ENCODE measurements at regions not wholly inside any gene's neighbourhood (a gene's known extent, or its start where the extent isn't known, plus 50 kb on each side); places are given as distances from the start of the nearest gene placed in this dataset.

GRCh38 chr18:30929718-30930117 lies 112.8 kb downstream of the DSC3 start:
- Histone ChIP-seq H3K9me3 (replicated peaks in 1 of 11) (no peaks in the 10 kb centered on the region), H3K4me1 (peaks cover 26 to 72% (median 57%) of the 10 kb centered on the region in 10 experiments), H3K36me3 (no peaks in the 10 kb centered on the region), H3K27ac (peak overlapping the region in 5 of 11 experiments; percentile 2 to 68 (median 30); a peak in 7 of 22 replicates), H3K9ac (no peak overlapping the region; a peak in 1 of 22 replicates), H3K4me3 (no peak overlapping the region), H4K20me1 (no peaks in the 10 kb centered on the region), H3K27me3 (no peaks in the 10 kb centered on the region), H3K4me2 (peak overlapping the region; percentile 43 to 81 (median 58))
- no peak for TF ChIP-seq Cebpa-rat (IDR thresholded peaks at IDR 0.05)

GRCh38 chr18:30929065-30929464 lies 113.5 kb downstream of the DSC3 start:
- H4K20me1 ChIP-seq: no peaks in the 10 kb centered on the region
- no peaks in the 10 kb centered on the region for H3K36me3 ChIP-seq
- no peak for TF ChIP-seq Cebpa-rat (IDR thresholded peaks at IDR 0.05)
- H3K4me2 ChIP-seq: peak overlapping the region; percentile 43 to 81 (median 58); a peak in 21 of 22 replicates
- H3K9ac ChIP-seq: peak overlapping the region in 1 of 11 experiments; percentile 36; a peak in 1 of 22 replicates
- no peak overlapping the region for H3K4me3 ChIP-seq
- H3K9me3 ChIP-seq (replicated peaks in 1 of 11): no peaks in the 10 kb centered on the region
- H3K27ac ChIP-seq: peak overlapping the region in 5 of 11 experiments; percentile 2 to 68 (median 30); a peak in 9 of 22 replicates
- H3K4me1 ChIP-seq: peaks cover 26 to 72% (median 57%) of the 10 kb centered on the region in 10 experiments
- H3K27me3 ChIP-seq: no peaks in the 10 kb centered on the region

GRCh38 chr18:30927517-30928075 lies 114.9 kb downstream of the DSC3 start:
- Histone ChIP-seq H3K9ac (no peak overlapping the region; a peak in 2 of 22 replicates), H3K36me3 (no peaks in the 10 kb centered on the region), H3K4me1 (peaks cover 26 to 62% (median 49%) of the 10 kb centered on the region in 10 experiments), H3K4me3 (no peak overlapping the region), H3K9me3 (replicated peaks in 1 of 11) (no peaks in the 10 kb centered on the region), H3K27ac (peak overlapping the region in 6 of 11 experiments; percentile 35 to 73 (median 44); a peak in 9 of 22 replicates), H3K27me3 (no peaks in the 10 kb centered on the region), H3K4me2 (peak overlapping the region in 9 of 11 experiments; percentile 19 to 81 (median 68); a peak in 16 of 22 replicates), H4K20me1 (no peaks in the 10 kb centered on the region)
- no peak for TF ChIP-seq Cebpa-rat (IDR thresholded peaks at IDR 0.05)

- Histone ChIP-seq H3K9me3 (replicated peaks in 1 of 11) (no peaks in the 10 kb centered on the region), H3K4me2 (peak overlapping the region; percentile 4 to 81 (median 65); a peak in 18 of 22 replicates), H3K27ac (peak overlapping the region in 6 of 11 experiments; percentile 35 to 73 (median 44); a peak in 10 of 22 replicates), H4K20me1 (no peaks in the 10 kb centered on the region), H3K4me1 (peaks cover 26 to 56% (median 45%) of the 10 kb centered on the region in 10 experiments), H3K4me3 (peak overlapping the region in 2 of 10 experiments; percentile 6 to 31; a peak in 2 of 20 replicates), H3K9ac (peak overlapping the region in 1 of 11 experiments; percentile 36; a peak in 3 of 22 replicates), H3K27me3 (no peaks in the 10 kb centered on the region), H3K36me3 (no peaks in the 10 kb centered on the region)
- no peak for TF ChIP-seq Cebpa-rat (IDR thresholded peaks at IDR 0.05)
Measured at GRCh38 chr18:30927042-30927441, 115.5 kb downstream of the DSC3 start.

- Histone ChIP-seq H3K36me3 (no peaks in the 10 kb centered on the region), H3K4me1 (peaks cover 27 to 51% (median 45%) of the 10 kb centered on the region in 10 experiments), H3K9ac (no peak overlapping the region), H4K20me1 (no peaks in the 10 kb centered on the region), H3K9me3 (replicated peaks in 1 of 11) (no peaks in the 10 kb centered on the region), H3K4me3 (no peak overlapping the region), H3K4me2 (peak overlapping the region in 7 of 11 experiments; percentile 60 to 81 (median 74); a peak in 13 of 22 replicates), H3K27ac (peak overlapping the region in 3 of 11 experiments; percentile 9 to 73 (median 67); a peak in 4 of 22 replicates), H3K27me3 (no peaks in the 10 kb centered on the region)
- TF ChIP-seq Cebpa-rat (IDR thresholded peaks at IDR 0.05): no peak
Measured at GRCh38 chr18:30925795-30926194, 116.7 kb downstream of the DSC3 start.

GRCh38 chr18:30920757-30921156 lies 121.8 kb downstream of the DSC3 start:
- Histone ChIP-seq H4K20me1 (no peaks in the 10 kb centered on the region), H3K36me3 (no peaks in the 10 kb centered on the region), H3K4me1 (peaks cover 1 to 9% (median 3%) of the 10 kb centered on the region in 10 experiments; a peak in 17 of 20 replicates), H3K27ac (no peak overlapping the region), H3K27me3 (no peaks in the 10 kb centered on the region), H3K9ac (no peak overlapping the region), H3K4me2 (peak overlapping the region in 2 of 11 experiments; percentile 1 to 24; a peak in 1 of 22 replicates), H3K4me3 (no peak overlapping the region), H3K9me3 (replicated peaks in 1 of 11) (no peaks in the 10 kb centered on the region)
- no peak for TF ChIP-seq Cebpa-rat (IDR thresholded peaks at IDR 0.05)

- no peaks in the 10 kb centered on the region for H3K27me3 ChIP-seq
- H3K36me3 ChIP-seq: no peaks in the 10 kb centered on the region
- no peak for TF ChIP-seq Cebpa-rat (IDR thresholded peaks at IDR 0.05)
- H4K20me1 ChIP-seq: no peaks in the 10 kb centered on the region
- H3K9ac ChIP-seq: no peak overlapping the region
- H3K27ac ChIP-seq: no peak overlapping the region
- H3K4me1 ChIP-seq: peaks cover 0 to 9% (median 0%) of the 10 kb centered on the region in 10 experiments; a peak in 6 of 20 replicates
- no peaks in the 10 kb centered on the region for H3K9me3 ChIP-seq (replicated peaks in 1 of 11)
- peak overlapping the region in 2 of 11 experiments; percentile 1 to 24; a peak in 1 of 22 replicates for H3K4me2 ChIP-seq
- no peak overlapping the region for H3K4me3 ChIP-seq
Measured at GRCh38 chr18:30920351-30920750, 122.2 kb downstream of the DSC3 start.

GRCh38 chr18:30917651-30918050 lies 124.9 kb downstream of the DSC3 start:
- no peak overlapping the region for H3K9ac ChIP-seq
- H3K9me3 ChIP-seq (replicated peaks in 1 of 11): no peaks in the 10 kb centered on the region
- peaks cover 0 to 9% (median 0%) of the 10 kb centered on the region in 10 experiments; a peak in 6 of 20 replicates for H3K4me1 ChIP-seq
- H3K4me2 ChIP-seq: no peak overlapping the region
- no peaks in the 10 kb centered on the region for H3K36me3 ChIP-seq
- H4K20me1 ChIP-seq: no peaks in the 10 kb centered on the region
- no peaks in the 10 kb centered on the region for H3K27me3 ChIP-seq
- H3K27ac ChIP-seq: no peak overlapping the region
- H3K4me3 ChIP-seq: no peak overlapping the region
- TF ChIP-seq Cebpa-rat (IDR thresholded peaks at IDR 0.05): no peak

- H4K20me1 ChIP-seq: no peaks in the 10 kb centered on the region
- no peak overlapping the region for H3K9ac ChIP-seq
- H3K4me3 ChIP-seq: no peak overlapping the region
- no peaks in the 10 kb centered on the region for H3K36me3 ChIP-seq
- H3K27ac ChIP-seq: no peak overlapping the region
- peaks cover 0 to 3% (median 0%) of the 10 kb centered on the region in 10 experiments; a peak in 6 of 20 replicates for H3K4me1 ChIP-seq
- no peaks in the 10 kb centered on the region for H3K9me3 ChIP-seq (replicated peaks in 1 of 11)
- no peak overlapping the region for H3K4me2 ChIP-seq
- TF ChIP-seq Cebpa-rat (IDR thresholded peaks at IDR 0.05): no peak
- H3K27me3 ChIP-seq: no peaks in the 10 kb centered on the region
Measured at GRCh38 chr18:30915336-30915988, 127.1 kb downstream of the DSC3 start.

Measured in BLaER1 treated with 17β-estradiol and CSF1 and Interleukin-3, amounts not matched to agents 10 nM and 100 nM (cell line).